ENCODE measurements at regions not wholly inside any gene's neighbourhood (a gene's known extent, or its start where the extent isn't known, plus 50 kb on each side); places are given as distances from the start of the nearest gene placed in this dataset.
A peak's percentile ranks its signal among the peaks of the same experiment; 100 is the strongest.

DNA sequence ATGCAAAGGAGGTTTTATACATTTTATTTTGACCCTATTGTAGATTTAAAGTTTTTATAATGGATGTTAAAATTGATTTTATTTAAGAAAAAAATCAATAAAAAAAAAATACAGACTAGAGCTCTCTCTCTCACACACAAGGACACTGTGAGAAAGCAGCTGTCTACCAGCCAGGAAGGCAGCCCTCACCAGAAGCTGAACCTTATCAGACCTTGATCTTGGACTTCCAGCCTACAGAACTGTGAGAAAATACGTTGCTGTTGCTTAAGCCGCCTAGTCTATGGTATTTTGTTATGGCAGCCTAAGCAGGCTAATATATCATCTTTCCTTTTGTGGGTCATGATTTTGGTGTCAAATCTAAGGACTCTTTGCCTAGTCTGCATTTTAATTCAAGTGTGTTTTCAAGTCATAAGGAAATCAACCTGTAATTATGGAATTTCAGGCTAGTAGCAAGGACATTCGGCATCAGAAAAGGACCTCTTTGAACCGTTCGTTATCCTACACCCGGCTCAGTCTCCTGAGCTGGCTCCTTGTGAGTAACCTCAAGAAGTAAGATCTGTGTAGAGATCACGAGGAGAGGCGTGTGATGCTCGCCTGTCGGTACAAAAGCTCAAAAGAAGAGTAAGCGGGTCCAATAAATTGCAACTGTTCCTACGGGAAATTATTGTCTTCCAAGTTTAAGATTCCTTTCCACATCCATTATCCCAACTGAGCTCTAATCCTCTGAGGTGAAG lies 98.2 kb downstream of the PDCL3 start:
- no peak for DNase-seq

DNA sequence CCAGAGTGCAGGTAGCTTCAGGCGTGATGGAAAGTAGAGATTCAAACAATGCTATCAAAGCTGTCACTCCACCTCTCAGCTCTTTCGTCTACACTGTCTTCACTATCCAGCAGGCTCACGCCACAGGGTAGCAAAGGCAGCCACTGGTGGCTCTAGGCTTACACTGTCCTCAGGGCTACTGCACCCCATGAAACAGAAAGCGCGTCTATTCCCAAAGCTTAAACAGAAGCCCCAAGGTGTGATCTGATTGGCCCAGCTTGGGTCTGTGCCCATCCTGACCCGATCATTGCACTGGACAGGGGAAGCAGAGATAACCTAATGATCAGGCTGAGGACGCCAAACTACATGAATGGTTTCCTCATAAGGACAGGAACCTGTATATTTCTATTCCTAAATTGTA lies 100.1 kb downstream of the PDCL3 start:
- no peak for DNase-seq

DNA sequence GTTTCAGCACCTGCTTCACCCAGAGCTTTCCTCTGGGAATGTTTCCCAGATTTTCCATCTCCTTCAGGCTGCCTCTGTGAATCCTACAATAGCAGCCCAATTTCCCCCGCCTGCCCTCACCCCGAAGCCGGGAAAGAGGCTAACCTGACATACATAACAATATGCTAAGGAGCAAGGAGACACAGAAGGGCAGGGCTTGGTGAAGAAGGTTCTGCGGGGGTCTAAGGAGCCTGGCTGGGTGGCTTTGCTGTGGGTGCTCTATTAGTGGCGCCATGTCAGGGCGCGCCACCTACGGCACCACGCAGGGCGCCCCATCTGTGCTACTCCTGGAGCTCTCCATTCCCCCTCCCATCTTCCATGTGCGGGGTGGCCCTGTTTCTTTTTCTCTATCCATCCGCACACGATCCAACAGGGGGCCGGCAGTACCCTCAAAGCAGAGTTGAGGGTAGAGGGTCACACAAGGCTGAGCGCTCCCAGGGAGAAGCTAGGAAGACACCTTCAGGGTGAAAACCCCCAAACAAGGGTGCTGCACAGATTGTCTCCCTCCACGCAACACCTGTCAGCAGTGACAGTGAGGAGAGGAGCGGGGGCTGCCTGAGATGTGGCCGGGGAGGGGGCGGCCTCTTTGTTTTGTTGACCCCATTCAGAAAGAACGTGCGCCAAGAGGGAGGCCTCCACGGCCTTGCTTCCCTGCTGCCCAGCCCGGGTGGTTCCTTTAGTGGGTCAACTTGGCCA lies 101.4 kb downstream of the PDCL3 start:
- no peak for DNase-seq

DNA sequence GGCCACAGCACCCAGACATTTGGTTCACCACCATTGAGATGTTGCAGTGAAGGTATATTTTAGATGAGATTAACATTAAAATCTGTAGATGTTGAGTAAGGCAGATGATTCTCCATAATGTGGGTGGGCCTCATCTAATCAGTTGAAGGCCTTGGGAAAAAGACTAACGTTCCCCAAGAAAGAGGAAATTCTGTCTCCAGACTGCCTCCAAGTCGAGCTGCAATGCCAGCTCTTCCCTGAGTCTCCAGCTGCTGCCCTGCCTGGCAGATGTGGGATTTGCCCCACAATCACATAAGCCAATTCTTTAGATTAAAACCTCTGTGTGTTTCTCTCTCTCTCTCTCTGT lies 101.9 kb downstream of the PDCL3 start:
- DNase-seq: no peak

GRCh38 chr2:100666996-100667395 lies 104.2 kb downstream of the PDCL3 start:
- DNase-seq: no peak

DNA sequence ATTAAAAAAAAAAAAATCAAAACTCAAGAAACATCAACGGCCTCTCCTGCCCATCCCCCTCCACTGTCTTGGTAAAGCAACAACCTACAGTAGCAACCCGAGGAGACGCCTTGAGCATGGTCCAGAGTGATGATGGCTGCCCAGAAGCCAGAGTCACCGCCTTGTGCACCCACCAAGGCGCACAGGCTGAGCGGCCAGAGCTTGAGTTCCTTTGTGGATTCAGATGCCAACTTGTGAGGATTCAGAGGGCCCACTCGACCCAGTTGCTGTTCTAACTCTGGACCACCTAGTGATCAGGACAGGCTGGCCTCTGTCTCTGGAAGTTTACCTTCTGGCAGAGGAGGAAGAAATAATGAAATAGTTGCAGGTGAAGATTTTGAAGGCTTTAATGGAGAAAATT lies 105.0 kb downstream of the PDCL3 start:
- DNase-seq: no peak

- DNase-seq: no peak
These were observed 107.4 kb downstream of the PDCL3 start for GRCh38 chr2:100670232-100670631.

- no peak for DNase-seq
These were observed 110.3 kb downstream of the PDCL3 start for GRCh38 chr2:100673115-100673514.

- DNase-seq: peak; percentile 67
These were observed 111.1 kb downstream of the PDCL3 start for GRCh38 chr2:100673691-100674485.

DNA sequence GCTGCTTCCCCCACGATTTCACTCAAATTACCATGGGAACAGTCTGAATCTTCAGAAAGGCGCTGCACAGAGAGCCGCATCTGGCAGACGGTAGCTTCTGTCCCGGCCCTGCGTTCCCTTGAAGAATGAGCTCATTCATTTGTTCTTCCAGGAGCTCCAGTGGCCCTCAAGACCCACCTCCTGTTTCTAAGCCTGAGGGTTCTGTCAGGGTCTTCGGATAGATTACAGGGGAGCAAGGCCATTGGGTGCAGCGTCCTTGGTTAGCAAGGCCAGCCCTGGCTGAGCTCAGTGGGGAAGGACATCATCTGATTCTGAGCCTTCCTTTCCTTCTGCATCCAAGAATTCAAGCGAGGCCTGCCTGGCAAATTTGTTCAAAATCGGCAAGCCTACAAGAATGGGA lies 111.9 kb downstream of the PDCL3 start:
- DNase-seq: peak; percentile 15

GRCh38 chr2:100675373-100675772 lies 112.6 kb downstream of the PDCL3 start:
- DNase-seq: no peak

- DNase-seq: no peak
These were observed 113.1 kb downstream of the PDCL3 start for GRCh38 chr2:100675855-100676254.

DNA sequence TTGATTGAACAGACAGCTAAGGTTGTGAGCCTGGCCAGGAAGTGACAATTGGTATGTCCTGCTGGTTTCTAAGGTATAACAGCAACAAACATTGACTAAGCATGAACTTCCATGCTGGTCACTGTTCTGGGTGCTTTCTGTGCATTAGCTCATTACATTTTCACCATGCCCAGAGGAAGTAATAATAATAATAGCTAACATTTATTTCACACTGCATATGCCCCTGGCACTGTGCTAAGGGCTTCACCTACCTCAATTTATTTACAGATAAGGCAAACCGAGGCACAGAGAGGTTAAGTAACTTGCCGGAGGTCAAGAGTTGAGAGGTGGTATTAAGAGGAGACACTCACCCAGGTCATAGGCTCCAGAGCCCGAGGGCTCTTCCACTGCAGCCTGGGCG lies 113.6 kb downstream of the PDCL3 start:
- no peak for DNase-seq

DNA sequence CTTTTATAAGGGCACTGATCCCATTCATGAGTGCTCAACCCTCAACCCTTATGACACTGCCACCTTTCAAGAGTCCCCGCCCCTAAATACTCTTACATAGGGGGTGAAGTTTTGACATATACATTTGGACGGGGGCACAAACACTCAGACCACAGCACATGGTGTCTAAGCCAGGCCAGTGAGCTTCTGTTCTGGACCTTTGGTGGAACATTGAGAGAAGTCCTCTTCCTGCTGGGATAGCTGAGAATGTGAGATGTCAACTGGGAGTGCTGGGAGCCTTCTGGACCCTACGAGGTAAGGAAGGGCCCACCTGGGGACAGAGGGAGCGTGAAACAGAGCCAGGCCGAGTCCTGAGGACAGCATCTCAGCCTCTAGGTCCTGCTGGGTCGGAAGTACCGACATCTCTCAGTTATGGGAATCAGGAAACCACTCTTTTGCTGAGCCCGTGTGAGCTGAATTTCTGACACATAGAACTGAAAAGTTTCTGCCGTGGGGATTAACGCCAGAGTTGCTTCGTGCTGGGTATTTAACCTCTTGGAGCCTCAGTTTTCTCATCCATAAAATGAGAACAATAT lies 114.9 kb downstream of the PDCL3 start:
- no peak for DNase-seq

DNA sequence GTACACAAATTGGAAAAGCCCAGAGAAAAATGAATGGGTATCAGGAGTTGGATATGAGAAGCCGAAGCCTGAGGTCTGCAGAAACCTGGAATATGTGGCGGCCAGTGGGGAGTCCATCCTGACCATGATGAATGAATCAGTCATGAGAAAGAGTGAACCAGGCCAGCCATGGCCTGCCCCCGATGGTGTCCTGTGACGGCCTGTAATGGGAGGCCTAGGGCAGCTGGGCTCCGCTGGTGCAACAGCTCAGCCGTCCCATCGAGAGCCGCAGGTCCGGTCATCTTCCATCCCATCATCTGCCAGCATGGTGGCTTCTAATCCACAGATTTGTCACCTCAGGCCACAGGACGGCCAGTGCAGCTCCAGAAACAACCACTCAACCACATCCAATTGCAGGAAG lies 116.4 kb downstream of the PDCL3 start:
- DNase-seq: no peak

DNA sequence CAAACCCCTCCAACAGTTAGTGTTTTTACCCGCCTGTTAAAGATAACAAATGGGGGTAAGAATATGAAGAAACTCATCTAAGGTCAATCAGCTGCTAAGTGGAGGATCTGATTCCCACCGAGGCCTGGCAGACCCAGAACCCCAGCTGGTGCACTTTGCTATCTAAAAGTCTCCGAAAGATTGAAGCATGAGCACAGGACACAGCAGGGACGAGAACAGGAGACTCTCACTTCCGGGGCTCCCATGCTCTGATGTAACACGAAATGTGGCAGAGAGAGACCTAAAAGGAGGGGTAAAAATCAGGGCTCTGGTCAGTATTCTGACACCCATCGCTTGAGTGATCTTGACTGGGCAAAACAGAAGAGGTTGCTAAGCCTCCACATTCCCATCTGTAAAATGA lies 119.7 kb downstream of the PDCL3 start:
- DNase-seq: no peak

GRCh38 chr2:100683231-100683630 lies 120.4 kb downstream of the PDCL3 start:
- DNase-seq: no peak

GRCh38 chr2:100691846-100692245 lies 128.1 kb upstream of the NPAS2 start:
- no peak for DNase-seq

- DNase-seq: no peak
These were observed 127.6 kb upstream of the NPAS2 start for GRCh38 chr2:100692381-100692780.

DNA sequence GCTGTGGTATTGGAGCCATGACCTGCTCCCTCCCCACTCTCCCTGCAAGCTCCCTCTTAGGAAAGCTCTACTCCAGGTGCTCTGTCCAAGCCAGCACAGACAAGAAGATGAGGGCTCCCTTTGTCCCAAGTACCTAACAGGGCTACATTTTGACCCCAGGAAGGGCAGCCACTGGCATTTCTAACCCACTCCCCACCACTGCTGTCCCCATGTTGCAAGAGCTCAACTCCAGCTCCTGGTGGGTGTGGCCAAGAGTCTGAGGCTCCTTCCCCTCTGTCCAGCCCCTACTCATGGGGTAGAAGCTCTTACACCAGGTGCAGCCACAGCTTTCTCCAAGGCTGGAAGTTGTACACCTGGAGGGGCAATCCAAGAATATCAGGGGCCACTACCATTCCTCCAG lies 127.0 kb upstream of the NPAS2 start:
- DNase-seq: no peak

- DNase-seq: no peak
These were observed 120.8 kb upstream of the NPAS2 start for GRCh38 chr2:100699131-100699530.

DNA sequence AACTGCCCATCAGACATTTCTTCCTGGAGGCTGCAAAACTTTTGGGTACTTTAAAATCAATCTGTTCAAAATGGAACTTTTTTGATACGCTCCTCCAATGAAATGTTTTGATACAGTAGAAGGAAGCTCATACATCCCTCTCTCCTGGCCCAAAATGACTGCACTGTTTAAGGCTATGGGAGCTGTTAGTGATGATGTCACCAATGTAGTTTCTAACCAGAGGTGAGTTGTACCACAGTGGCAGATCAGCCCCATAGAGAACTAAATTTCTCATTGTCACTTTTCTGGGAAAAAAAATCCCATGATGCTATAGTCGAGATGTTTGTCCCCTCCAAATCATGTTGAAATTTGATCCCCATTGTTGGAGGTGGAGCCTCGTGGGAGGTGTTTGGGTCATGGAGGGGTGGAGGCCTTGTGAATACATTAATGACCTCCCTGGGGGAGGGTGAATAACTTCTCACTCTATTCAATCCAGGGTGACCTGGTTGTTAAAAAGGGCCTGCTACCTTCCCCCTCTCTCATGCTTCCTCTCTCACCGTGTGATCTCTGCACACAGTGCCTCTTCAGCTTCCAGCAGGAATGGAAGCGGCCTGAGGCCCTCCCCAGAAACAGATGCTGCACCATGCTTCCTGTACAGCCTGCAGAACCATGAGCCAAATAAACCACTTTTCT lies 117.4 kb upstream of the NPAS2 start:
- DNase-seq: no peak
